Upper lobe of left lung (tissue), 6 donors: ENCODE measurements at regions not wholly inside any gene's neighbourhood (a gene's known extent, or its start where the extent isn't known, plus 50 kb on each side); places are given as distances from the start of the nearest gene placed in this dataset.

Experiments used
- ATAC-seq, 2 donors: fragments of 200-7000 bp; cut with Tn5 transposase; one replicate each; pipeline ENCODE4 v1.9.1; 2022; ENCODE audit warnings: mild to moderate bottlenecking in 2 of 2, moderate library complexity in 2 of 2; ENCODE audit not compliant: low FRiP score in 2 of 2
- DNase-seq, 2 donors: peaks; one replicate each; pipeline ENCODE4 v3.0.0-alpha.2; 2019 to 2020
- H3K27ac ChIP-seq, 4 donors: fragments of 200-600 bp; sonication (generic); one replicate each; pipeline ENCODE4 v1.5.1; 2016 to 2019
- H3K27me3 ChIP-seq, 4 donors: fragments of 200-600 bp; sonication (generic); one replicate each; pipeline ENCODE4 v1.5.1; 2017 to 2019
- H3K36me3 ChIP-seq, 4 donors: fragments of 200-600 bp; sonication (generic); one replicate each; pipeline ENCODE4 v1.5.1; 2016 to 2019
- H3K4me1 ChIP-seq, 4 donors: fragments of 200-600 bp; sonication (generic); one replicate each; pipeline ENCODE4 v1.5.1; 2018 to 2019
- H3K4me3 ChIP-seq, 4 donors: fragments of 200-600 bp; sonication (generic); one replicate each; pipeline ENCODE4 v1.5.1; 2017 to 2019; ENCODE audit warnings: mild to moderate bottlenecking in 2 of 4, moderate library complexity in 1 of 4
- H3K9me3 ChIP-seq, 4 donors: fragments of 200-600 bp; sonication (generic); one replicate each; pipeline ENCODE4 v1.5.1; 2018 to 2019
- CTCF ChIP-seq, 6 experiments: fragments of 450-650 bp in 4 of 6; fragments of 200-600 bp in 2 of 6; sonication (generic) in 2 of 6; IDR thresholded peaks; one replicate each; pipeline ENCODE4 v1.5.1; 2016 to 2019; ENCODE audit warnings: antibody characterized with exemption in 6 of 6
- EP300 ChIP-seq, 4 donors: sonication (generic); formaldehyde crosslinking; IDR thresholded peaks; one replicate each; pipeline ENCODE4 v1.5.1; 2017; ENCODE audit warnings: antibody characterized with exemption in 4 of 4, control low read depth in 2 of 4
- POLR2A ChIP-seq, 4 donors: fragments of 450-650 bp; IDR thresholded peaks; one replicate each; pipeline ENCODE4 v1.5.1; 2016 to 2017; ENCODE audit warnings: antibody characterized with exemption in 4 of 4, mild to moderate bottlenecking in 2 of 4
- POLR2AphosphoS5 ChIP-seq, 2 donors: sonication (generic); formaldehyde crosslinking; IDR thresholded peaks; one replicate each; pipeline ENCODE4 v1.5.1; 2017; ENCODE audit warnings: antibody characterized with exemption in 2 of 2
- WGBS, 2 donors: methylation state at CpG; one replicate each; pipeline ENCODE4 v1.1.5; 2017 to 2018; 5-methylcytosine and 5-hydroxymethylcytosine counted together
- donor health status: DM: no; HTN: no; CAD: no; lungs with moderate emphysema.
- donor health status: DM: no; HTN: yes; CAD: no; lungs with severe emphysema.

GRCh38 chr3:145898487-145898886, 262.5 kb downstream of the PLOD2 start:
- Histone ChIP-seq H3K4me3 (no peak overlapping the region), H3K9me3 (no peaks in the 10 kb centered on the region)
- ATAC-seq = no peak

GRCh38 chr3:145899241-145899640, 261.7 kb downstream of the PLOD2 start:
- TF ChIP-seq POLR2A (IDR thresholded peaks at IDR 0.05) (no peak), CTCF (IDR thresholded peaks at IDR 0.05) (no peak), EP300 (IDR thresholded peaks at IDR 0.05) (no peak), POLR2AphosphoS5 (IDR thresholded peaks at IDR 0.05) (no peak)
- Histone ChIP-seq H3K27ac (no peak overlapping the region), H3K27me3 (no peaks in the 10 kb centered on the region), H3K9me3 (no peaks in the 10 kb centered on the region), H3K36me3 (no peaks in the 10 kb centered on the region), H3K4me3 (no peak overlapping the region), H3K4me1 (no peaks in the 10 kb centered on the region)
- no peak for DNase-seq
- WGBS, 2 donors = 57 to 63% methylated on average over 4 of the region's 4 CpGs
- ATAC-seq = no peak

More at GRCh38 chr3:145898487-145898886, 262.5 kb downstream of the PLOD2 start:
- TF ChIP-seq POLR2AphosphoS5 (IDR thresholded peaks at IDR 0.05) (no peak), EP300 (IDR thresholded peaks at IDR 0.05) (no peak), POLR2A (IDR thresholded peaks at IDR 0.05) (no peak), CTCF (IDR thresholded peaks at IDR 0.05) (no peak)
- Histone ChIP-seq H3K36me3 (no peaks in the 10 kb centered on the region), H3K27me3 (no peaks in the 10 kb centered on the region), H3K4me1 (no peaks in the 10 kb centered on the region), H3K27ac (no peak overlapping the region)
- DNase-seq = no peak
- 74 to 78% methylated on average over 3 of the region's 3 CpGs for WGBS, 2 donors

GRCh38 chr3:145900056-145900829, 260.7 kb downstream of the PLOD2 start:
- Histone ChIP-seq H3K27ac (no peak overlapping the region), H3K27me3 (no peaks in the 10 kb centered on the region), H3K36me3 (no peaks in the 10 kb centered on the region), H3K4me1 (no peaks in the 10 kb centered on the region), H3K9me3 (no peaks in the 10 kb centered on the region), H3K4me3 (no peak overlapping the region)
- DNase-seq = no peak
- TF ChIP-seq CTCF (IDR thresholded peaks at IDR 0.05) (no peak), POLR2A (IDR thresholded peaks at IDR 0.05) (no peak), EP300 (IDR thresholded peaks at IDR 0.05) (no peak), POLR2AphosphoS5 (IDR thresholded peaks at IDR 0.05) (no peak)
- no peak for ATAC-seq
- 67 to 85% methylated on average over 3 of the region's 3 CpGs for WGBS, 2 donors

- no peak for TF ChIP-seq POLR2A (IDR thresholded peaks at IDR 0.05)
- TF ChIP-seq POLR2AphosphoS5 (IDR thresholded peaks at IDR 0.05) = no peak
- no peak for TF ChIP-seq CTCF (IDR thresholded peaks at IDR 0.05)
- TF ChIP-seq EP300 (IDR thresholded peaks at IDR 0.05) = no peak
- no peak overlapping the region for H3K4me3 ChIP-seq
- WGBS, 2 donors = 56 to 85% methylated on average over 1 of the region's 1 CpG
- no peaks in the 10 kb centered on the region for H3K4me1 ChIP-seq
- no peak for DNase-seq
- H3K27me3 ChIP-seq = no peaks in the 10 kb centered on the region
- H3K9me3 ChIP-seq = no peaks in the 10 kb centered on the region
- H3K27ac ChIP-seq = no peak overlapping the region
- H3K36me3 ChIP-seq = no peaks in the 10 kb centered on the region
- no peak for ATAC-seq
Observed at GRCh38 chr3:145902166-145902565, 258.8 kb downstream of the PLOD2 start.
